ENCODE measurements at regions not wholly inside any gene's neighbourhood (a gene's known extent, or its start where the extent isn't known, plus 50 kb on each side); places are given as distances from the start of the nearest gene placed in this dataset.
A peak's percentile ranks its signal among the peaks of the same experiment; 100 is the strongest.

DNA sequence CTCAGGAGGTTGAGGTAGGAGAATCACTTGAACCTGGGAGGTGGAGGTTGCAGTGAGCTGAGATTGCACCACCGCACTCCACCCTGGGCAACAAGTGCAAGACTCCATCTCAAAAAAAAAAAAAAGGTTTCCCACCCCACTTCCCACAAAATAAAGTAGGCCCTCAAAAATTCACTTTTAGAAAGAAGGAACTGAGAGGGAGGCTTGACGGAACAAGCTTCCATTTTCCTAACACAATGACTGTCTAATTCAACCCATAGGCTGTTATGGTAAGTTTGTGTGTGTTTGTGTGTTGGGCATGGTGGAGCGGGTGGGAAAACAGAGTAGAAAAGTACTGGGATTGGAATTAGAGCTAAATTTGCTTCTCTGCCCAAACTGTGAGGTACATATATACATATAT lies 98.4 kb upstream of the MAN1A1 start:
- H3K4me3 ChIP-seq, result no peak overlapping the region
- no peak for ATAC-seq

DNA sequence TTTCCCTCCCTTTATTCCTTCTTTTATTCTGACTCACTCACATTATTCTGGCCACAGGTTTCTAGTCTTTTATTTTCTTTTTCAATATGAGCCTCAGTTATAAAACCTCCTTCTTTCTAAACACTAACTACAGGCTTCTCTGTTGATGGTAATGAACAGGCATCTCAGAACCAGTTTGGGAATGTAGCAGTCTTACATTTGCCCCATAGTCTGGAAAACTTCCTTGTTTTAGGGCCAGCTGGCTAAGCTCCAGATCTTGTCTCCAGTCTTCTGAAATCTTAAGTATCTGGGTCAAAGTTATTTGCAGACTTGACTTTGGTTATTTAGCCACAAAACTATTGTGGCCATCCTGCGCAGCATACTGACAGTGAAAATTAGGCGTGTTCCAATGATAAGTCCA lies 97.0 kb upstream of the MAN1A1 start:
- Histone ChIP-seq H3K36me3 (no peaks in the 10 kb centered on the region), H3K27me3 (no peaks in the 10 kb centered on the region), H3K27ac (peak overlapping the region in 3 of 4 donors; percentile 52 to 70 (median 53)), H3K9me3 (no peaks in the 10 kb centered on the region), H3K4me3 (no peak overlapping the region), H3K4me1 (peaks cover 4 to 19% (median 9%) of the 10 kb centered on the region in 3 donors)
- peak; percentile 47 for ATAC-seq
- WGBS, 2 donors (ENCODE audit: low coverage in 1 of 2), result 61 to 80% methylated on average over 1 to 2 of the region's 2 CpGs
- TF ChIP-seq, protein P1, sequence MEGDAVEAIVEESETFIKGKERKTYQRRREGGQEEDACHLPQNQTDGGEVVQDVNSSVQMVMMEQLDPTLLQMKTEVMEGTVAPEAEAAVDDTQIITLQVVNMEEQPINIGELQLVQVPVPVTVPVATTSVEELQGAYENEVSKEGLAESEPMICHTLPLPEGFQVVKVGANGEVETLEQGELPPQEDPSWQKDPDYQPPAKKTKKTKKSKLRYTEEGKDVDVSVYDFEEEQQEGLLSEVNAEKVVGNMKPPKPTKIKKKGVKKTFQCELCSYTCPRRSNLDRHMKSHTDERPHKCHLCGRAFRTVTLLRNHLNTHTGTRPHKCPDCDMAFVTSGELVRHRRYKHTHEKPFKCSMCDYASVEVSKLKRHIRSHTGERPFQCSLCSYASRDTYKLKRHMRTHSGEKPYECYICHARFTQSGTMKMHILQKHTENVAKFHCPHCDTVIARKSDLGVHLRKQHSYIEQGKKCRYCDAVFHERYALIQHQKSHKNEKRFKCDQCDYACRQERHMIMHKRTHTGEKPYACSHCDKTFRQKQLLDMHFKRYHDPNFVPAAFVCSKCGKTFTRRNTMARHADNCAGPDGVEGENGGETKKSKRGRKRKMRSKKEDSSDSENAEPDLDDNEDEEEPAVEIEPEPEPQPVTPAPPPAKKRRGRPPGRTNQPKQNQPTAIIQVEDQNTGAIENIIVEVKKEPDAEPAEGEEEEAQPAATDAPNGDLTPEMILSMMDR (IDR thresholded peaks at IDR 0.05), result no peak
- TF ChIP-seq EP300 (IDR thresholded peaks at IDR 0.05) (no peak), POLR2AphosphoS5 (IDR thresholded peaks at IDR 0.05) (peak; percentile 49)

More for the DNA sequence above, 98.4 kb upstream of the MAN1A1 start:
- peaks cover 4 to 19% (median 9%) of the 10 kb centered on the region in 3 donors for H3K4me1 ChIP-seq
- H3K27ac ChIP-seq, result no peak overlapping the region
- WGBS, 2 donors (ENCODE audit: low coverage in 1 of 2), result 88 to 97% methylated on average over 1 to 3 of the region's 3 CpGs
- TF ChIP-seq POLR2AphosphoS5 (IDR thresholded peaks at IDR 0.05) (no peak), EP300 (IDR thresholded peaks at IDR 0.05) (no peak), POLR2A (IDR thresholded peaks at IDR 0.05) (no peak)
- TF ChIP-seq, protein P1 (IDR thresholded peaks at IDR 0.05), result no peak
- no peaks in the 10 kb centered on the region for H3K9me3 ChIP-seq
- no peaks in the 10 kb centered on the region for H3K27me3 ChIP-seq
- no peaks in the 10 kb centered on the region for H3K36me3 ChIP-seq

DNA sequence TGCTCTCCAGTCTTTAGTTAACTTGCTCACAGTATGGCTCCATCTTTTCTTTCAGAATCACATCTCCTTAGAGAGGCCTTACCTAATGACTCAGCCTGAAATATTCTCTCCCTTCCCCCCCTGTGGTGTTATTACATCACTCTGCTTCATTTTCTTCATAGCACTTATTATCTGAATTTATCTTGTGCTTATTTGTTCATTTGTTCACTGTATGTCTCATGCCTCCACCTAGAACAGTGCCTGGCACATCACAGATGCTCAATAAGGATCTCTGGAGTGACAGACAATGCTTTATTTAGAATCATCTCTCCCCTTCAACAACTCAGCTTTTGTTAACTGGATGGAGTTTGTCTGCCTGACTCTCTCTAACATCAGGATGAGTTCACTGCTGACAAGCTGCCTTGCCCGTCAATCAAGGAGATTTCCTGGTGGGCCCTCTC lies 96.6 kb upstream of the MAN1A1 start:
- H3K27me3 ChIP-seq, result no peaks in the 10 kb centered on the region
- ATAC-seq, result peak; percentile 64
- no peak for TF ChIP-seq POLR2A (IDR thresholded peaks at IDR 0.05)
- TF ChIP-seq EP300 (IDR thresholded peaks at IDR 0.05), result no peak
- no peak for TF ChIP-seq POLR2AphosphoS5 (IDR thresholded peaks at IDR 0.05)
- TF ChIP-seq, protein P1 (IDR thresholded peaks at IDR 0.05), result no peak
- peak overlapping the region in 3 of 4 donors; percentile 52 to 70 (median 53) for H3K27ac ChIP-seq
- H3K9me3 ChIP-seq, result no peaks in the 10 kb centered on the region
- WGBS, 2 donors (ENCODE audit: low coverage in 1 of 2), result 63 to 71% methylated on average over 1 of the region's 1 CpG
- no peak overlapping the region for H3K4me3 ChIP-seq
- H3K4me1 ChIP-seq, result peaks cover 4 to 19% (median 9%) of the 10 kb centered on the region in 3 donors
- no peaks in the 10 kb centered on the region for H3K36me3 ChIP-seq

DNA sequence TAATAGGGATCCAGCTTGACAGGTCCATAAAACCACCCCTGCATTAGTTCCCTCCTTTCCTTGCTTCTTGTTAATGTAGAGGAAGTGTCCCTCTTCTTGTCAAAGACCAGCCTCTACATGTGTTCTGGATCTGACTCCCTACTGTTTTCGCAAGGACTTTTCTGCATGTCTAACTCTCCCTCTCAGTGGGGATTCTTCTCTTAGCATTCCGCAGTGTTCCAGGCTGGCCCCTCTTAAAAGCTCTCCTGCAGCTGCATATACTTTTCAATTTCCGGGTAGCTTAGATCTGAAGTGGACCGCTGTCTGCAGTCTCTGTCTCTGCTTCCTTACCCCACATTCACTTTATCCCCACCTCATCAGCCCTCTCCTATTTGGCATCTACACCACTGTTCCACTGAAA lies 96.1 kb upstream of the MAN1A1 start:
- no peak for ATAC-seq
- Histone ChIP-seq H3K9me3 (no peaks in the 10 kb centered on the region), H3K4me3 (no peak overlapping the region), H3K36me3 (no peaks in the 10 kb centered on the region), H3K27me3 (no peaks in the 10 kb centered on the region), H3K4me1 (peaks cover 4 to 19% (median 9%) of the 10 kb centered on the region in 3 donors), H3K27ac (peak overlapping the region in 2 of 4 donors; percentile 53 to 70)
- WGBS, 2 donors (ENCODE audit: low coverage in 1 of 2), result 90 to 92% methylated on average over 4 of the region's 4 CpGs
- no peak for TF ChIP-seq POLR2AphosphoS5 (IDR thresholded peaks at IDR 0.05)
- TF ChIP-seq EP300 (IDR thresholded peaks at IDR 0.05), result no peak
- no peak for TF ChIP-seq POLR2A (IDR thresholded peaks at IDR 0.05)

DNA sequence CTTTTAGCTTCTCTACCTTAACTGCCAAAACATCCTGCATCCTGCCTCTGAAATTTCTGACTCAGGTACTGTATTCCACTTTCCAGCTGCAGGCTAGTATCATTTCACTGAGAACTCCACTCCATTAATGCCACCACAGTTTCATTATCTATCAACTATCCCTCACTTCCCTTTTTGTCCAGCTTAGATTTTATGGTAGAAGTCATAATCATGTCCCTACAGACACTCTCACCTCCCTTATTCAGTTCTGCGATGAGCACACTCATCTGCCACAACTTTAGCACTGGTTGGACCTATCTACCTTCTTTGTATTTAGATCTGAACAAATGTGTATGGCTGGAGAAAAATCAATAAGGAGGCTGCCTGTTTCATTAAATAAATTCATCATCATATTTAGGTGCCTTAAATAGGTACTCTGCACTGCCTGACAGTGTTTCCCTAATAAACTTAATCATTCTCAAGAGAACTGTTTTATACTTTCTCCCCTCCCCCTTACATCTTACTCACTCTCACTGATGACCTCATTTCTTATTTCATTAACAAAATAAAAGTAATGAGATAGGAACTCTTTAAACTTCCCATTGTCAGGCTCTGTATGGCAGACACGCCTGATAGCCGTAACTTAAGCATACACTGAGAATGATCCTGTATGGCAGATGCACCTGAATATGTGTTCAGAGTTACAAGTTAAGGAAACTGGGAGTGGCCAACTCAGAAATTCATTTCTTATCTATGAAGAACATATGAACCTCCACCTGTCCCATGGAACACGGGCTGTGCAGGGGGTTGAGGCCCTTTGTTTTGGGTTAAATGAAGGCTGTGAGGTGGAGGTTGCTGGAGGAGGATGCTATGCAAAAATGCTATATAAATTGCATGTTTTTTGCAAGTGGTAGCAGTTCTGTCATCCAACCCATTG lies 95.3 kb upstream of the MAN1A1 start:
- no peak overlapping the region for H3K27ac ChIP-seq
- TF ChIP-seq, protein P1 (IDR thresholded peaks at IDR 0.05), result no peak
- TF ChIP-seq POLR2A (IDR thresholded peaks at IDR 0.05) (no peak), POLR2AphosphoS5 (IDR thresholded peaks at IDR 0.05) (no peak), EP300 (IDR thresholded peaks at IDR 0.05) (no peak)

More for the DNA sequence above, 95.3 kb upstream of the MAN1A1 start:
- H3K4me3 ChIP-seq, result no peak overlapping the region
- 74 to 96% methylated on average over 3 to 4 of the region's 4 CpGs for WGBS, 2 donors (ENCODE audit: low coverage in 1 of 2)
- H3K36me3 ChIP-seq, result no peaks in the 10 kb centered on the region
- peaks cover 4 to 19% (median 9%) of the 10 kb centered on the region in 3 donors for H3K4me1 ChIP-seq
- ATAC-seq, result no peak
- H3K9me3 ChIP-seq, result no peaks in the 10 kb centered on the region
- no peaks in the 10 kb centered on the region for H3K27me3 ChIP-seq

All from gastroesophageal sphincter (tissue), 4 donors.